Brain pericyte (primary cell): ENCODE measurements at regions not wholly inside any gene's neighbourhood (a gene's known extent, or its start where the extent isn't known, plus 50 kb on each side); places are given as distances from the start of the nearest gene placed in this dataset.
A peak's percentile ranks its signal among the peaks of the same experiment; 100 is the strongest.

ENCODE experiments used
- DNase-seq: peaks from one replicate; pipeline ENCODE4 v3.0.0-alpha.2; 2012; ENCODE audit warnings: low read depth, low spot score

DNA sequence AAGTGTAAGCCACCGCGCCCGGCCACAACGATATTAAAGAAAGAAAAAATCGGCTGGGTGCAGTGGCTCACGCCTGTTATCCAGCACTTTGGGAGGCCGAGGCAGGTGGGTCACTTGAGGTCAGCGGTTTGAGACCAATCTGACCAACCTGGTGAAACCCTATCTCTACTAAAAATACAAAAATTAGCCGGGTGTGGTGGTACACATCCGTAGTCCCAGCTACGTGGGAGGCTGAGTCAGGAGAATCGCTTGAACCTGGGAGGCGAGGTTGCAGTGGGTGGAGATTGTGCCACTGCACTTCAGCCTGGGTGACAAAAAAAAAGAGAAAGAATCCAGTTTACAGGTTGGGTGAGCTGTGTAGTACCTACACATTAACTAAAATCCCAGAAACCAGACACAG, 99.9 kb upstream of the CACNA1A start:
- DNase-seq: no peak

DNA sequence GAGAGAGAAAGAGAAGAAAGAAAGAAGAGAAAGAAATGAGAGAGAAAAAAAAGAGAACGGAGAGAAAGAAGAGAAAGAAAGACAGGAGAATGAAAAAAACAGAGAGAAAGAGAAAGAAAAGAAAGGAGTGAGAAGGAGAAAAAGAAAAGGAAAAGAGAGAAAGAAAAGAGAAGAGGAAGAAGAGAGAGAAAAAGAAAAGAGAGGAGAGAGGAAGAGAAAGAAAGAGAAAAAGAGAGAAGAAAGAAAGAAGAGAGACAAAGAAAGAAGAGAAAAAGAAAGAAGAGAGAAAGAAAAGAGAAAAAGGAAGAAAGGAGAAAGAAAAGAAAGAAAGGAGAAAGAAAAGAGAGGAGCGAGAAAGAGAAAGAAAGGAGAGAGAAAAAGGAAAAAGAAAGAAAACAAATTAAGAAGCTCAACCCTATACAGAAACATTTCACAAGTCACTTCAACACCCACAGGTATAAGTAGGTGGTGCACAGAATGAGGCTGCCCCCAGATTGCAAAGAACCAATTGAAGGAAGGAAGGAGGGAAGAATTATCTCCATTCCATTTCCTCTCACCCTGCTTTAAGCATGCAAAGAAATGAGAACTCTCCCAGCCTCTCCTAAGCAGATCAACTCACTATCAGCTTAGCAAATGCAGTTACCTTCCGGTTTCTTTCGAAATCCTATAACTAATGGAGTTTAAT, 98.8 kb upstream of the CACNA1A start:
- no peak for DNase-seq

DNA sequence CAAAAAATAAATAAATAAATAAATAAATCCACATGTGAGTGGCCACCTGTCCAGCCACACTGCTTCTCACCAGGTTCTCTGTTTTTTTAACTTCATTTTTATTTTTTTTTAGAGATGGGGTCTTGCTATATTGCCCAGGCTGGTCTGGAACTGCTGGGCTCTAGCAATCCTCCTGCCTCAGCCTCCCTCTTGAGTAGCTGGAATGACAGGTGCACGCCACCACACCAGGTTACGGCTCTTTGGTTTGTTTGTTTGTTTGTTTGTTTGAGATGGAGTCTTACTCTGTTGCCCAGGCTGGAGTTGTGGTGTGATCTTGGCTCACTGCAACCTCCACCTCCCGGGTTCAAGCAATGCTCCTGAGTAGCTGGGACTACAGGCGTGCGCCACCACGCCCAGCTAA, 94.5 kb upstream of the CACNA1A start:
- DNase-seq: no peak

DNA sequence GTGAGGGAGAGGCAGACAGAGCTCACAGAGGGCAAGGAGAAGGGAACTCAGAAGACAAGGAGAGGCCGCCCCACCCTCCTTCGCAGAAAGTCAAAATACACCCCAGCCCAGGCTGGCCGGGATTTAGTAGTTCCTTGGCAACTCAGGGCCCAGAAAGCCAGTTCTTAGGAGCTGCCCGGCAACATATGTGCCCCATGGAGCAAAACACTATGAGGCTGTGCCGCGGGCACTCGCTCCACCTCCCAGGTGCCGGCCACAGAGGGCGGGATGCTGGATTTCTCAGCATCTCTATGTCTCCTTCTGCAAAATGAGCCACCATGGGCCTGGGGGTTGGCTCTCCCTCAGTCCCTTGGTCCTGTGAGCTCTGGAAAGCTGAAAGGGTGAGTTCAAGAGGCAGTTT, 93.8 kb upstream of the CACNA1A start:
- DNase-seq: no peak

DNA sequence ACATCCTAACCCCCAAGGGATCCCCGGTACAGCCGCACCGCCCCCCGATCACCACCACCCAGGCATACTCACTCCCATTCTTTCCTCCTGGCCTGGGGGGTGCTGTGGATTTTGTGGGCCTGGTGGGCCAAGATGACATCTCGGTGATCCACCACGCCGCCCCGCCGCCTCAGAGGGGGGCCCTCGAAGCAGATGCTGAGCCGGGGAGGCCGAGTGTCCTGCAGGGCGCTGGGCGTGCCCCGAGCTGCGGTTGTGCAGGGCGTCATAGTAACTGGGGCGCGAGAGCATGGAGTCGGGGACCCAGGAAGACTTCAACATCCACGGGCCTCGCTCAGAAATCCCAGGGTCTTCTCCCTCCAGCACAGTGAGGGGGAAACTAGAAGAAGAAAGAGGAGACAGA, 93.4 kb upstream of the CACNA1A start:
- DNase-seq: no peak

DNA sequence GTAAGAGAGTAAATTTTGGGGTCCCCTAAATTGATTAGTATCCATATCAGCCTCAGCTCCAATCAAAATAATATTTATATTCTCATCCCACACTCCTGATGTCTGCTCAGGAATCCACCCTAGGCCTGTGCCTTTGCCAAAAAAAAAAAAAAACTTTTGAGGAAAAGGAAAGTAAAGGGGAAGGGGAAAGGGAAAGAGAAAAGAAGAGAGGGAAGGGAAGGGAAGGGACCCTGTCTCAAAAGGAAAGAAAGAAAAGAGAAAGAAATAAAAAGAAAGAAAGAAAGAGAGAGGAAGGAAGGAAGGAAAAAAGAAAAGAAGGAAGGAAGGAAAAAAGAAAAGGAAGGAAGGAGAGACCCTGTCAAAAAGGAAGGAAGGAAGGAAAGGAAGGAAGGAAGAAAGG, 91.8 kb upstream of the CACNA1A start:
- no peak for DNase-seq

DNA sequence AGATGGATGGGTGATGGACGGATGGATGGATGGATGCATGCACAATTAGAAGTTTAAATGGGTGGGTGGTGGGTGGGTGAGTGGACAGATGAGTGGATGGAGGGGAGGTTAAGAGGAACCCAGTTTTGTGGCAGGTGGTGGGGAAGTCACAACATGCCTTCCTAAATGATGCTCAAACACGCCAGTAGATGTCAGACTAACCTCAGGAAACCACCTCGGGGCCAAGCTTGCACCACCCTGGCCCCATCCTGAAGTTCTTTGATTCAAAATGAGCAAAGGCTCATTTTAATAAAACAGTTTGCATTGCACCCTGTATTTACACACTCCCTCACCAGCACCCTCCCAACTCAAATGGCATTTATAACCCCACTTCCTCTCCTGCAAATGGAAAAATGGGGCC, 91.4 kb upstream of the CACNA1A start:
- peak; percentile 32 for DNase-seq

DNA sequence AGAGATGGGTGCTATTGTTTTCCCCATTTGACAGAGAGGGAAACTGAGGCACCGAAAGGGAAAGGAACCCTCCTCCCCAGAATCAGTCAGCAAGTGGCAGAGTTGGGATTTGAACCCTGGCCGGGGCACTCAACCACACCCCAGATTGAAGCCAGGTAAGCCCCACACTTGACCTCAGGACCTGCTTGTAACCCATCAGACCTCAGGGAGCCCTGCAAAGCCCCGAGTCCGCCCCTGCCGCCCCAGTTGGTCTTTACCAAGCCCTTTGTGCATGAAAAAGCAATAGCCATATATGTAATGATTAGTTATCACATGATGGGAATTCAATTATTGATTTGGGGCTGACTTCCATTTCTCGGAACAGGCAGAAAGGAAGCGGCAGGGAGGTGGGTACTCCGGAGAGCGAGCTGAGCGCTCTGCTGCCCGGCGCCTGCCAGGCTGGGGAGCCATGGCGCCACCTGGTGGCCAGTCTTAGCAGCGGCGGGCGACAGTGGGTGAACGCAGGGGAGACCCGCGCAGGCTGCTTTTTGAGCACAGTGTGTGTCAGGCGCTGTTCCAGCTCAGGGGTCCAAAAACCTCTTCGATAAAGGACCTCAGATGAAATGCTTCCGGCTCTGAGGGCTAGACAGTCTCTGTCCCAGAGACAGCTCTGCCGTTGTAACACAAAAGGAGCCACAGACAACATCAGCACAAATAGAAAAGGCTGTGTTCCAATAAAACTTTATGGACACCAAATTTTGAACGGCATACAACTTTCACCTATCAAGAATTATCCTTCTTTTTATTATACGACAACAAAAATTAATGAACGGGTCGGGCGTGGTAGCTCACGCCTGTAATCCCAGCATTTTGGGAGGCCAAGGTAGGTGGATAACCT, 82.9 kb upstream of the CACNA1A start:
- DNase-seq: peak; percentile 17

DNA sequence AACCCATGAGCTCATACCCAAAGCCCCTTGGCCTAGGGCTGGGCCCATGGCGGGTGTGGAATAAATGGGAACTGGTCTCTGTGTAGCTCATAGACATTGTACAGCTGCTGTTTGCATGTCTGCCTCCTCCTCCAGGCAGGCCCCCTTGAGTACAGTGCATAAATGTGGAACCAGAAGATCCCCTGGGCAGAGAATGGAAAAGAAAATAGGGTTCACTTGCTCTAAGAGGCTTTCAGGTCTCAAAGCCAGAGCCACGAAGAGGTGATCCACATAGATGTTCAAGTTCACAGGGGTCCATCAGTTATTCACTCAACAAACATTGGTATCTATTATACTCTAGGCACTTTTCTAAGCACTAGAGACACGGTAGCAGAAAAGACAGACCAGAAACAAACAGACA, 79.2 kb upstream of the CACNA1A start:
- no peak for DNase-seq

DNA sequence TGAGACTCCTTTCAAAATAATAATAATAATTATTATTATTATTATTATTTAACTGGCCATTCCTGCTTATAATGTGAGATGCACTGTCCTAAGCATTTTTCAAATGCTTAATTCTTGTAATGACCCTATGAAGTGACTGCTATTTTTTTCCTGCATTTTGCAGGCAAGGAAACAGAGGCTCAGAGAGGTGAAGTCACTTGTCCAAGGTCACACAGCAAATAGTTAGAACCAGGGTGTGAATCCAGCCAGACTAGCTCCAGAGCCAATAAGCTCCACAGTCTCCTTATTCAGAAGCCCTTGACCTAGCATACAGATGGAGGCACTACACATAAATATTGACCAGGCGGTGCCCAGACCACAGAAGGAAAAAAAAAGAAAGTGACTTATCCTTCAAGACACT, 77.5 kb upstream of the CACNA1A start:
- no peak for DNase-seq

DNA sequence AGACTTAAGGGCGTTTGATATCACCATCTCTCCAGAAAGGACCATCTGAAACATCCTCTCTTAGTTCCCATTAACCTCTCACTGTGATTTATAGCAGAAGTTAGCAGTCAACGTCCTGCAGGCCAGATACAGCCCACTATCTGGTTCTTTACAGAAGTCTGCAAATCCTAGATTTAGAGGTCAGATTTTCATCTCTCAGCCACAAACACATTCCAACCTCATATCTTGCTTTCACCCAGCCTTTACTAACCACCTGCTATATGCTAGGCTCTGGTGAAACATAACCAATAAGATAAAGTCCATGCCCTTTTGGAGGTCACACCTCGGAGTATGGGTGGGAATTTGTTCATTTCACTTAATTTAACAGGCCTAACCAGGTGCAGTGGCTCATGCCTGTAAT, 76.8 kb upstream of the CACNA1A start:
- DNase-seq: no peak

DNA sequence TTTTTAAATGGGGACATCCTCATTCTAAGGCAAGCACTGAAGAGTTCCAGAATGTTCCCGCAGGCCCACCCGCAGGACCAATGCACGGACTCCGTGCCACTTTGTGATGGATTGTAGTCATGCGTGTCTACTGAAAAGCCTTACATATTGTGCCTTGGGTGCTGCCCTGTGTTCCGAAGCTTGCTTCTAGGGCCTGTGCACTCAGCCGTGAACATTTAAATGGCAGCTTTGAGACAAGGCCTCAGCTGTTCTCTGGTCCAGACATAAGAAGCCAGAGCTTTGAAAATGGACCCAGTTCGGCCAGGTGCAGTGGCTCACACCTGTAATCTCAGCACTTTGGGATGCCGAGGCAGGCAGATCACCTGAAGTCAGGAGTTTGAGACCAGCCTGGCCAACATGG, 75.3 kb upstream of the CACNA1A start:
- DNase-seq: no peak

DNA sequence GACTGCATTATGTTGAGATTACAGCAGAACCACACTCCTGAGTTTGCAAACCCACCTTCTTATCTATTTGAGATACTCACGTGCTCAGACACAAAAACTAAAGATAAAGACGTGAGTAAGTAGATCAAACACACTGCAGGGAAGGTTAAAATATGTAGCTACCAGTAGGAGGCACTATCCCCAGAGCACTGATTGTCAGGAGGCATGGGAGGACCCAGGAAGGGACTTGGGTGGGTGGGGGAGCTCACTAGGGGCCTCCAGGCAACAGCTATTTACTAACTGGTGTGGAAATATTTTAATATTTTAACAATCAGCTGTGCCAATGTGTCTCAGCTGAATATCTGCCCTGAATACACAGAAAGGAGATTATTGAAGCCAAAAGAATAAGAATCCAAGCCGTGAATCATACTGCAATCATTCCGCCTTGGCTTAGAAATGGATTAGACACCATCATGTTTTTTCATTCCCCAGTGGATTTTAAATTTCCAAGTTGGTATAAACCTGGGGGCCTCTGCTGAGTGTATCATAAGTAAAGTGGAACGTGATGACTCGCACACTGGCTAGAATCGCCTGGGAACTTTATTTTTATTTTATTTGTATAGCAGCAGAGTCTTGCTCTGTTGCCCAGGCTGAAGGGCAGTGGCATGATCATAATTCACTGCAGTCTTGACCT, 73.2 kb upstream of the CACNA1A start:
- no peak for DNase-seq

DNA sequence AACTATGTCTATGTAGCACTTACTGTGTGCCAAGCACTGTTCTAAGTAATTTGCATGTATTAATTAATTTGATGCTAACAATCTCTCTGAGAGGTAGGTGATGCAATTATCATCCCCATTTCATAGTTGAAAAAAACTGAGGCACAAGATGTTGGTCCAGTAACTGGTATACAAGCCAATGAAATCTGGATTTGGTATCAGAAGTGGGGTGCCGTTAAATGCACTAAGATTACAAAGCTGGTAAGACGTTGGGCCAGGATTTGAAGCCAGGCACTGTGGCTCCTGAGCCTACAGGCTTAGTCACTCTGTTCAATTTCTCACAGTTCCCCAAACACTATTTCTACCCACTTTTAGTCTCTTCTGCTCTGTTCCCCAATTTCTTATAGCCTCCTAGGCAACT, 70.4 kb upstream of the CACNA1A start:
- no peak for DNase-seq

DNA sequence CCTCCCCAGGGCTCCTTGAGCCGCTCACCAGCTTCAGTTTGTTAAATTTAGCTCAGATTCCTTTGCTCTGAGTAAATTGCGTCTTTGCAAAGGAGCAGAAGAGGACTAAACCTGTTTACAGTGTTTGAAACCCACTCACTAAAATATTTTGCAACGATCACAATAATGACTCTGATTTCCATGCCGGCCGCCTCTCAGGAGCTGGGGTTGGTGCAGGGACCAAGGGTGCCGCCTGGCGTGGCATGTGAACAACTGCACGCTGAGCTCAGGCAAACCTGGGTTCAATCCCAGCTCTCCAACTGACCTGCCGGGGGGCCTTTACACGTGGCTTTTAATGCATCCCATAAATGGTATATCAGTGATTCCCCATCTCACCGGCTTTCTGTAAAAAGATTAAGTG, 68.7 kb upstream of the CACNA1A start:
- DNase-seq: no peak

DNA sequence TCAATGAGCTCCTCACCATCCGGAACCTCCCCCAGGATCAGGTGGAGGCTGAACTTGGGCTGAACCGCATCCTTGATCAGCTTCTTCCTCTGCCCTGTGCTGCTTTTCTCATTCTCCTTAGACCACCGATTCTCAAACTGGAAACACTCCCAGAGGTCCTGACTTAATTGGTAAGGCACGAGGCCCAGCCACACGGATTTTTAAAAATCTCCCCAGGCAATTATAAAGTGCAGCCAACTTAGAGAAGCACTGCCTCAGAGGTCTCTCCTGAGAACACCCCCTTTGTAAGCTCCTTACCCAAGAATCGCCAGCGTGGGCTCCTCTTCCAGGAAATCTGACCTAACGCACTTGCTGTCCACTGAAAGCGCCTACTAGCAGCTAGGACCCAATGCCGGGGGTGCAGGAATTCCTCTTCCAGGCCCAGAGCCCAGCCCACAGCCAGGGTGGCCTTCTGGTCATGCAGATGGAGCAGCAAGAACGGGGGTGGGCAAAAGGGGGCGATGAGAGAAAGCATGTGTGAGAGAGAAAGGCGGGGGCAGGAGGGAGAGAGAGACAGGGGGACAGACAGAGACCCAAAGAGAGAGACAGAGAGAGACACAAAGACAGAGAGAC, 66.9 kb upstream of the CACNA1A start:
- no peak for DNase-seq

DNA sequence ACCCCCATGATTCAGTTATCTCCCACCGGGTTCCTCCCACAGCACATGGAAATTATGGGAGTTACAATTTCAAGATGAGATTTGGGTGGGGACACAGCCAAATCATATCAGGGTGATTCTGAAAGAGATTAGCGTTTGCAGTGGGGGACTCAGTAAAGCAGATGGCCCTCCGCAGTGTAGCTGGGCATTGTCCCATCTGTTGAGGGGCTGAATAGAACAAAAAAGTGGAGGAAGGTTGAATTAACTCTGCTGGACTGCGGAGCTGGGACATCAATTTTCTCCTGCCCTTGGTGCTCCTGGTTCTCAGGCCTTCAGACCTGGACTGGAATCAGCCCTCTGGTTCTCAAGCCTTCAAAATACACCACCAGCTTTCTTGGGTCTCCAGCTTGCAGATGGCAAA, 55.2 kb upstream of the CACNA1A start:
- no peak for DNase-seq

DNA sequence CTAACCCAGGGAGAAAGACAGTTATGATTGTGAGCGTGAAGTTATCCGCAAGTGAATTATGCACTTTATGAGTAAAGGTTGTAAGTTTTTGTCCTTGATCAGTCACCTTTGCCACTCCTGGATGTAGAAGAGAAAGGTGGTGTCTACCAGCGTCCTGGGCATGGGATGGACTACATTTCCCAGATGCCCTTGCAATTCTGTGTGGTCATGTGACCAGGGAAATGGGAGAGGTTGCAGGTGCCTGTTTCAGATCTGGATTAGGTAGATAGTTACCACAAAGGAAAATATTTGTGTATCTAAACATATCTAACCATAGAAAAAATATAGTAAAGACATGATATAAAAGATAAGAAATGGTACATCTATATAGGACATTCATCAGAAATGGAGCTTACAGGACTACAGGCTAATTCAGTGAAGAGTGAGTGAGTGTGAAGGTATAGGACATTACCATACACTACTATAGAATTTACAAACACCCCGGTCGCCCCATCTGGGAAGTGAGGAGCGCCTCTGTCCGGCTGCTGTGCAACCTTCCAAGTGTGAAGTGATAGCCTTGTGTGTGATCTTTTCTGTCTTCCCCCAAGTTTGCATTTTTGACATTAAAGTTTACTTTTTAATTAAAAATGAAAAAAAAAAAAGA, 51.6 kb upstream of the CACNA1A start:
- DNase-seq: no peak

DNA sequence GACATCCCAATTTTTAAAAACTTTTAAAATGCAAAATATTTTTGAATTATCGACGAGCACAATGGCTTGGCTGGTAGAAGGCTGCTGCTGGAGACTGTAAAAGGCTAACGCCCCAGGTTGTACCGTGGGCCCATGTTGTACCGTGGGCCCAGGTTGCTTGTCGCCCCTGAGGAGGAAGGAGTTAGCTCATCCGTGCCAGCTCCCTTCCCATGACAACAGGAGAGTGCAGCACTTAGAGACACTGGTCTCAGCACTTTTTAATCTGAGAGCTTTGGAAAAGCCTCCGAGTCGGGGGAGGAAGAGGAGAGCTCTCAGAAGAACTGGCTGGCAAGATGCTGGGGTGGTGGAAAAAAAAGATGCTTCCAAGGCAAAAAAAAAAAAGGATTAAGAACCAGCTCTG, 50.3 kb upstream of the CACNA1A start:
- DNase-seq: no peak
